Upper lobe of left lung (tissue), 4 donors: ENCODE measurements at regions not wholly inside any gene's neighbourhood (a gene's known extent, or its start where the extent isn't known, plus 50 kb on each side); places are given as distances from the start of the nearest gene placed in this dataset.
A peak's percentile ranks its signal among the peaks of the same experiment; 100 is the strongest.

Source experiments
- POLR2AphosphoS5 ChIP-seq, 2 donors: sonication (generic); formaldehyde crosslinking; IDR thresholded peaks; one replicate each; pipeline ENCODE4 v1.5.1; 2017; ENCODE audit warnings: antibody characterized with exemption in 2 of 2
- TF ChIP-seq, protein P1 (sequence below), 6 experiments: fragments of 450-650 bp in 4 of 6; fragments of 200-600 bp in 2 of 6; sonication (generic) in 2 of 6; IDR thresholded peaks; one replicate each; pipeline ENCODE4 v1.5.1; 2016 to 2019; ENCODE audit warnings: antibody characterized with exemption in 6 of 6

DNA sequence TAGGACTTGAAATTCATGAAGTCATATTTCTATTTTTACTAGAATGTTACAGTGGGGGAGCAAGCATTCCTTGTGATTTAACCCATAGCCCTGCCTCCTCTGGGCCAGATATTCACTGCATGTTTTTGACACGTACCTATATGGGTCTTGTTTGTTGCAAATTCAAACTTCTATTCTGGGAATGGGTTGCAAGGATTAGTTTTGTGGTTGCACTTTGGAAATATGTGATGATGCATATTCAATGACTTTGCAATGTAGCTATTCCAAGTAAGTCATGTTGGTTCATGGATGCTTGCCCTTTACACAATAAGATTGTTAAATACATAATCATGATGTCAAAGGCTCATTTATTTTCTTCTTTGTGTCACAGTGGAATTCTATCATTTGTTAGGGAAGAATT is 440.8 kb downstream of the TDRD3 start:
- TF ChIP-seq, protein P1, sequence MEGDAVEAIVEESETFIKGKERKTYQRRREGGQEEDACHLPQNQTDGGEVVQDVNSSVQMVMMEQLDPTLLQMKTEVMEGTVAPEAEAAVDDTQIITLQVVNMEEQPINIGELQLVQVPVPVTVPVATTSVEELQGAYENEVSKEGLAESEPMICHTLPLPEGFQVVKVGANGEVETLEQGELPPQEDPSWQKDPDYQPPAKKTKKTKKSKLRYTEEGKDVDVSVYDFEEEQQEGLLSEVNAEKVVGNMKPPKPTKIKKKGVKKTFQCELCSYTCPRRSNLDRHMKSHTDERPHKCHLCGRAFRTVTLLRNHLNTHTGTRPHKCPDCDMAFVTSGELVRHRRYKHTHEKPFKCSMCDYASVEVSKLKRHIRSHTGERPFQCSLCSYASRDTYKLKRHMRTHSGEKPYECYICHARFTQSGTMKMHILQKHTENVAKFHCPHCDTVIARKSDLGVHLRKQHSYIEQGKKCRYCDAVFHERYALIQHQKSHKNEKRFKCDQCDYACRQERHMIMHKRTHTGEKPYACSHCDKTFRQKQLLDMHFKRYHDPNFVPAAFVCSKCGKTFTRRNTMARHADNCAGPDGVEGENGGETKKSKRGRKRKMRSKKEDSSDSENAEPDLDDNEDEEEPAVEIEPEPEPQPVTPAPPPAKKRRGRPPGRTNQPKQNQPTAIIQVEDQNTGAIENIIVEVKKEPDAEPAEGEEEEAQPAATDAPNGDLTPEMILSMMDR (IDR thresholded peaks at IDR 0.05): no peak
- peak in 1 of 2 donors; percentile 36 for TF ChIP-seq POLR2AphosphoS5 (IDR thresholded peaks at IDR 0.05)
